ENCODE measurements at regions not wholly inside any gene's neighbourhood (a gene's known extent, or its start where the extent isn't known, plus 50 kb on each side); places are given as distances from the start of the nearest gene placed in this dataset.

GRCh38 chr10:125401462-125401861, 241.1 kb upstream of the CTBP2 start:
- H3K4me3 Mint-ChIP-seq = no peak overlapping the region
- H3K9me3 Mint-ChIP-seq = peaks cover 28% of the 10 kb centered on the region
- no peak overlapping the region for H3K27ac Mint-ChIP-seq
- H3K27me3 Mint-ChIP-seq (ENCODE audit: low read depth) = peaks cover 6% of the 10 kb centered on the region
- H3K4me1 Mint-ChIP-seq = peaks cover 24% of the 10 kb centered on the region
- TF ChIP-seq, protein P1, sequence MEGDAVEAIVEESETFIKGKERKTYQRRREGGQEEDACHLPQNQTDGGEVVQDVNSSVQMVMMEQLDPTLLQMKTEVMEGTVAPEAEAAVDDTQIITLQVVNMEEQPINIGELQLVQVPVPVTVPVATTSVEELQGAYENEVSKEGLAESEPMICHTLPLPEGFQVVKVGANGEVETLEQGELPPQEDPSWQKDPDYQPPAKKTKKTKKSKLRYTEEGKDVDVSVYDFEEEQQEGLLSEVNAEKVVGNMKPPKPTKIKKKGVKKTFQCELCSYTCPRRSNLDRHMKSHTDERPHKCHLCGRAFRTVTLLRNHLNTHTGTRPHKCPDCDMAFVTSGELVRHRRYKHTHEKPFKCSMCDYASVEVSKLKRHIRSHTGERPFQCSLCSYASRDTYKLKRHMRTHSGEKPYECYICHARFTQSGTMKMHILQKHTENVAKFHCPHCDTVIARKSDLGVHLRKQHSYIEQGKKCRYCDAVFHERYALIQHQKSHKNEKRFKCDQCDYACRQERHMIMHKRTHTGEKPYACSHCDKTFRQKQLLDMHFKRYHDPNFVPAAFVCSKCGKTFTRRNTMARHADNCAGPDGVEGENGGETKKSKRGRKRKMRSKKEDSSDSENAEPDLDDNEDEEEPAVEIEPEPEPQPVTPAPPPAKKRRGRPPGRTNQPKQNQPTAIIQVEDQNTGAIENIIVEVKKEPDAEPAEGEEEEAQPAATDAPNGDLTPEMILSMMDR (IDR thresholded peaks at IDR 0.05; ENCODE audit: unreplicated experiment in 3 of 3) = no peak
- H3K36me3 Mint-ChIP-seq (ENCODE audit: low read depth) = no peaks in the 10 kb centered on the region

GRCh38 chr10:125399289-125399688, 238.9 kb upstream of the CTBP2 start:
- Mint-ChIP-seq H3K4me3 (no peak overlapping the region), H3K4me1 (peaks cover 25% of the 10 kb centered on the region), H3K27me3 (ENCODE audit: low read depth) (peaks cover 6% of the 10 kb centered on the region), H3K9me3 (peaks cover 18% of the 10 kb centered on the region), H3K36me3 (ENCODE audit: low read depth) (no peaks in the 10 kb centered on the region), H3K27ac (no peak overlapping the region)
- TF ChIP-seq, protein P1 (IDR thresholded peaks at IDR 0.05; ENCODE audit: unreplicated experiment in 3 of 3) = no peak

- Mint-ChIP-seq H3K27me3 (ENCODE audit: low read depth) (peaks cover 8% of the 10 kb centered on the region), H3K27ac (peak overlapping the region in 2 of 3 experiments; percentile 22 to 27), H3K36me3 (ENCODE audit: low read depth) (no peaks in the 10 kb centered on the region), H3K4me1 (peaks cover 27% of the 10 kb centered on the region), H3K9me3 (peaks cover 11% of the 10 kb centered on the region), H3K4me3 (no peak overlapping the region)
- TF ChIP-seq, protein P1 (IDR thresholded peaks at IDR 0.05; ENCODE audit: unreplicated experiment in 3 of 3) = no peak
Observed at GRCh38 chr10:125398270-125398669, 237.9 kb upstream of the CTBP2 start.

DNA sequence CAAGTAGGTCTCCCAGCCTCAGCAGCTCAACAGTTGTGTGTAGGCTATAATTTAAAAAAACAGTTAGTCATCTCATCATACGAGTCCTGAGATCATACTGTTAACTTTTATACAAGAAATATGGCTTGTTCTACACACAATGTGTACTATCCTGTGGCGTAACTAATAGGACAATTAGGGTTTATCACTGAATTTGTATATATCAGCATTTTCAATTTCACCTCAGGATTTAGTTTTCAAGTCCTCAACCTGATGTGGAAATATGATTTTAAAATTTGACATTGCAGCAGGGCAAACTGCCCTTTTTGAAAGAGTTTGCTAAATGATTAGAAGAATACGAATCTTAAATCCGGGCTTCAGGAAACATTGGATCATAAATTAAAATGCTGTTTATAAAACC, 237.2 kb upstream of the CTBP2 start:
- Mint-ChIP-seq H3K27me3 (ENCODE audit: low read depth) (peaks cover 8% of the 10 kb centered on the region), H3K4me1 (peaks cover 34% of the 10 kb centered on the region), H3K4me3 (no peak overlapping the region), H3K9me3 (peaks cover 6% of the 10 kb centered on the region), H3K36me3 (ENCODE audit: low read depth) (no peaks in the 10 kb centered on the region), H3K27ac (peak overlapping the region in 2 of 3 experiments; percentile 22 to 27)
- TF ChIP-seq, protein P1 (IDR thresholded peaks at IDR 0.05; ENCODE audit: unreplicated experiment in 3 of 3) = no peak

- Mint-ChIP-seq H3K36me3 (ENCODE audit: low read depth) (peaks cover 4% of the 10 kb centered on the region), H3K9me3 (peaks cover 7% of the 10 kb centered on the region), H3K27ac (no peak overlapping the region), H3K27me3 (ENCODE audit: low read depth) (peaks cover 12% of the 10 kb centered on the region), H3K4me3 (no peak overlapping the region), H3K4me1 (peaks cover 42% of the 10 kb centered on the region)
- TF ChIP-seq, protein P1 (IDR thresholded peaks at IDR 0.05; ENCODE audit: unreplicated experiment in 3 of 3) = no peak
Observed at GRCh38 chr10:125396676-125397075, 236.3 kb upstream of the CTBP2 start.

DNA sequence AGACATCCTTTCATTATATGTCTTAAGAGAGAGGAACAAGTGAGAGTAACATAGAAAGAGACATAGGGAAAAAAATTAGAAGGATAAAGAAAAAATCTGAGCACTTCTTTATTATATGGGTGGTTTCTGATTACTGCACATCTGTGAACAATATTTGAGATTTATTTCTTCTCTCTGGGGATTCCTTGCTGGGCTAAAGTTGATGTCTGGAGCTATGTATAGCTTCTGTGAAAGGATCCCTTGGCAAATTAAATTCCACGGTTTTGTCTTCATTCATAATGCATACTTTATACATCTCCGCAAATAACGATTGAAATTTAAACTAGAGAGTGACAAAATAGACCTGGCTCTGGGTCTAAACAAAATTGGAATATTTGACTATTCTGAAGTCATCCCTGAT, 232.2 kb upstream of the CTBP2 start:
- TF ChIP-seq, protein P1 (IDR thresholded peaks at IDR 0.05; ENCODE audit: unreplicated experiment in 3 of 3) = no peak
- Mint-ChIP-seq H3K4me1 (peaks cover 29% of the 10 kb centered on the region), H3K27me3 (ENCODE audit: low read depth) (peaks cover 9% of the 10 kb centered on the region), H3K9me3 (peaks cover 27% of the 10 kb centered on the region), H3K36me3 (ENCODE audit: low read depth) (peaks cover 8% of the 10 kb centered on the region), H3K4me3 (peak overlapping the region in 1 of 3 experiments; percentile 0), H3K27ac (peak overlapping the region; percentile 56 to 80 (median 66))

Data from nephron (organoid).